Neural progenitor cell (in vitro differentiated cells): ENCODE measurements at regions not wholly inside any gene's neighbourhood (a gene's known extent, or its start where the extent isn't known, plus 50 kb on each side); places are given as distances from the start of the nearest gene placed in this dataset.

Experiments used
- DNase-seq: peaks from one replicate; pipeline ENCODE4 v3.0.0-alpha.2; 2016; ENCODE audit warnings: low spot score
- H2AFZ ChIP-seq: fragments of 200-600 bp; sonication (generic); replicated peaks from 2 replicates; pipeline ENCODE4 v1.6.1; 2016; ENCODE audit warnings: antibody characterized with exemption
- H3F3A ChIP-seq: fragments of 200-600 bp; sonication (generic); 2 replicates; pipeline ENCODE4 v1.6.1; 2016; ENCODE audit warnings: antibody characterized with exemption, low read depth
- H3K27ac ChIP-seq: fragments of 200-600 bp; sonication (generic); 2 replicates; pipeline ENCODE4 v1.5.1; 2016; ENCODE audit warnings: mild to moderate bottlenecking
- H3K27me3 ChIP-seq: fragments of 200-600 bp; sonication (generic); 2 replicates; pipeline ENCODE4 v1.6.1; 2016; ENCODE audit warnings: mild to moderate bottlenecking, moderate library complexity
- H3K36me3 ChIP-seq: fragments of 200-600 bp; sonication (generic); 2 replicates; pipeline ENCODE4 v1.5.1; 2016
- H3K4me1 ChIP-seq: fragments of 200-600 bp; sonication (generic); 2 replicates; pipeline ENCODE4 v1.6.1; 2016; ENCODE audit warnings: mixed run types
- H3K4me2 ChIP-seq: fragments of 200-600 bp; sonication (generic); 2 replicates; pipeline ENCODE4 v1.6.1; 2016
- H3K4me3 ChIP-seq: fragments of 200-600 bp; sonication (generic); 2 replicates; pipeline ENCODE4 v1.5.1; 2016
- H3K79me2 ChIP-seq: fragments of 200-600 bp; sonication (generic); 2 replicates; pipeline ENCODE4 v1.6.1; 2016; ENCODE audit warnings: low read depth
- H3K9ac ChIP-seq: fragments of 200-600 bp; sonication (generic); 2 replicates; pipeline ENCODE4 v1.6.1; 2016
- H3K9me3 ChIP-seq: fragments of 200-600 bp; sonication (generic); 2 replicates; pipeline ENCODE4 v1.5.1; 2016; ENCODE audit warnings: low read depth
- H4K20me1 ChIP-seq: fragments of 200-600 bp; sonication (generic); 2 replicates; pipeline ENCODE4 v1.6.1; 2016; ENCODE audit warnings: low read depth
- H3K27ac Mint-ChIP-seq: 3 replicates; pipeline ENCODE4 v1.8.0; 2021; ENCODE audit warnings: mixed read lengths
- H3K27me3 Mint-ChIP-seq: 2 replicates; pipeline ENCODE4 v1.8.0; 2022; ENCODE audit warnings: low read depth, mild to moderate bottlenecking, inconsistent platforms, moderate library complexity, mixed read lengths; ENCODE audit not compliant: insufficient read depth
- H3K36me3 Mint-ChIP-seq: 3 replicates; pipeline ENCODE4 v1.8.0; 2021; ENCODE audit warnings: mixed read lengths
- H3K4me1 Mint-ChIP-seq: 3 replicates; pipeline ENCODE4 v1.8.0; 2021; ENCODE audit warnings: mixed read lengths
- H3K4me3 Mint-ChIP-seq: 3 replicates; pipeline ENCODE4 v1.8.0; 2021; ENCODE audit warnings: mild to moderate bottlenecking, moderate library complexity, mixed read lengths
- H3K9me3 Mint-ChIP-seq: 3 replicates; pipeline ENCODE4 v1.8.0; 2020; ENCODE audit warnings: mixed read lengths
- CTCF ChIP-seq: fragments of 200-600 bp; sonication (generic); IDR thresholded peaks from 2 replicates; pipeline ENCODE4 v1.5.1; 2017; ENCODE audit warnings: antibody characterized with exemption, mild to moderate bottlenecking
- EZH2 ChIP-seq: fragments of 200-600 bp; sonication (generic); IDR thresholded peaks from 2 replicates; pipeline ENCODE4 v1.6.1; 2017; ENCODE audit warnings: antibody characterized with exemption, mild to moderate bottlenecking, moderate library complexity
- EZH2phosphoT487 ChIP-seq: fragments of 200-600 bp; sonication (generic); IDR thresholded peaks from 2 replicates; pipeline ENCODE4 v1.6.1; 2017; ENCODE audit warnings: antibody characterized with exemption

- Histone ChIP-seq H3K4me3 (no peak overlapping the region), H4K20me1 (no peaks in the 10 kb centered on the region), H3K36me3 (no peaks in the 10 kb centered on the region), H3K79me2 (no peaks in the 10 kb centered on the region), H3F3A (no peaks in the 10 kb centered on the region), H3K27ac (no peak overlapping the region), H3K9ac (no peak overlapping the region), H3K4me1 (peaks cover 14% of the 10 kb centered on the region), H3K9me3 (no peaks in the 10 kb centered on the region), H2AFZ (no peak overlapping the region), H3K27me3 (no peaks in the 10 kb centered on the region), H3K4me2 (no peak overlapping the region)
- no peaks in the 10 kb centered on the region for H3K36me3 Mint-ChIP-seq
- H3K9me3 Mint-ChIP-seq: no peaks in the 10 kb centered on the region
- H3K4me1 Mint-ChIP-seq: peaks cover 22% of the 10 kb centered on the region
- TF ChIP-seq CTCF (no peak), EZH2 (no peak)
- H3K27ac Mint-ChIP-seq: no peak overlapping the region
- no peak overlapping the region for H3K4me3 Mint-ChIP-seq
- no peak for DNase-seq
- H3K27me3 Mint-ChIP-seq: peaks cover 8% of the 10 kb centered on the region
Measured at GRCh38 chr18:24656551-24657443, 196.4 kb downstream of the HRH4 start.

GRCh38 chr18:24657444-24657842 is 197.0 kb downstream of the HRH4 start:
- no peak overlapping the region for H3K4me3 ChIP-seq
- no peak for DNase-seq
- peaks cover 14% of the 10 kb centered on the region for H3K4me1 ChIP-seq
- no peak overlapping the region for H3K27ac Mint-ChIP-seq
- no peaks in the 10 kb centered on the region for H3F3A ChIP-seq
- H3K4me3 Mint-ChIP-seq: no peak overlapping the region
- TF ChIP-seq CTCF: no peak
- H3K36me3 ChIP-seq: no peaks in the 10 kb centered on the region
- H3K79me2 ChIP-seq: no peaks in the 10 kb centered on the region
- no peak overlapping the region for H3K4me2 ChIP-seq
- no peak overlapping the region for H2AFZ ChIP-seq
- H3K4me1 Mint-ChIP-seq: peaks cover 21% of the 10 kb centered on the region
- H3K36me3 Mint-ChIP-seq: no peaks in the 10 kb centered on the region
- no peaks in the 10 kb centered on the region for H3K27me3 ChIP-seq
- H3K9me3 Mint-ChIP-seq: no peaks in the 10 kb centered on the region
- no peaks in the 10 kb centered on the region for H4K20me1 ChIP-seq
- H3K9me3 ChIP-seq: no peaks in the 10 kb centered on the region
- H3K27ac ChIP-seq: no peak overlapping the region
- no peak overlapping the region for H3K9ac ChIP-seq
- H3K27me3 Mint-ChIP-seq: peaks cover 8% of the 10 kb centered on the region

- H3K4me3 ChIP-seq: no peak overlapping the region
- H3K4me1 Mint-ChIP-seq: peaks cover 24% of the 10 kb centered on the region
- no peak overlapping the region for H3K4me3 Mint-ChIP-seq
- no peaks in the 10 kb centered on the region for H3K36me3 Mint-ChIP-seq
- no peak for DNase-seq
- no peaks in the 10 kb centered on the region for H3K9me3 Mint-ChIP-seq
- H3K4me2 ChIP-seq: no peak overlapping the region
- peaks cover 14% of the 10 kb centered on the region for H3K4me1 ChIP-seq
- H3K9ac ChIP-seq: no peak overlapping the region
- H3F3A ChIP-seq: no peaks in the 10 kb centered on the region
- H2AFZ ChIP-seq: no peak overlapping the region
- no peaks in the 10 kb centered on the region for H3K79me2 ChIP-seq
- H3K27ac Mint-ChIP-seq: no peak overlapping the region
- no peaks in the 10 kb centered on the region for H3K9me3 ChIP-seq
- no peaks in the 10 kb centered on the region for H3K27me3 ChIP-seq
- no peak overlapping the region for H3K27ac ChIP-seq
- TF ChIP-seq CTCF: no peak
- no peak for TF ChIP-seq EZH2
- no peak for TF ChIP-seq EZH2phosphoT487
- peaks cover 8% of the 10 kb centered on the region for H3K27me3 Mint-ChIP-seq
- H3K36me3 ChIP-seq: no peaks in the 10 kb centered on the region
- no peaks in the 10 kb centered on the region for H4K20me1 ChIP-seq
Measured at GRCh38 chr18:24658302-24658701, 197.9 kb downstream of the HRH4 start.
